ENCODE measurements at regions not wholly inside any gene's neighbourhood (a gene's known extent, or its start where the extent isn't known, plus 50 kb on each side); places are given as distances from the start of the nearest gene placed in this dataset.
A peak's percentile ranks its signal among the peaks of the same experiment; 100 is the strongest.

- FAIRE-seq (no peak), DNase-seq (ENCODE audit: low spot score) (no peak), ATAC-seq (no peak)
- no peak overlapping the region for H3K9ac ChIP-seq (ENCODE audit: insufficient read depth, low read depth, low read length)
- H4K20me1 ChIP-seq (ENCODE audit: insufficient read depth, low read length): peaks cover 14% of the 10 kb centered on the region; the same call in 1 of the 2 replicates
- in situ Hi-C loops (cut with HindIII; ENCODE audit: extremely low pct_ligation_motif_present, low pct_unique_long_range_greater_than_20kb) (no loop called here), intact Hi-C loops (cut with micrococcal nuclease; ENCODE audit: unreplicated experiment) (no loop called here)
- WGBS (ENCODE audit: low lambda C conversion rate): 37% methylated on average over 5 of the region's 5 CpGs
- no peaks in the 10 kb centered on the region for H3K79me2 ChIP-seq (ENCODE audit: insufficient read depth, low read length)
- no peak for TF ChIP-seq MED1 (CRISPR knock-in tag; IDR thresholded peaks at IDR 0.05)
- TF ChIP-seq ZNF343 (CRISPR knock-in tag; IDR thresholded peaks at IDR 0.05): no peak
- no peak for TF ChIP-seq ZNF878 (CRISPR knock-in tag; IDR thresholded peaks at IDR 0.05)
- no peak for TF ChIP-seq HNRNPLL (IDR thresholded peaks at IDR 0.05; ENCODE audit: low read depth, low read length, poor library complexity, severe bottlenecking)
- TF ChIP-seq E2F5 (CRISPR knock-in tag; conservative IDR thresholded peaks at IDR 0.05): no peak
- TF ChIP-seq CSRNP2 (CRISPR knock-in tag; conservative IDR thresholded peaks at IDR 0.05; ENCODE audit: low read depth): no peak
- 0 out of 2 replicates have a peak, but pooled peaks have one; percentile 3 for TF ChIP-seq ARID4A (CRISPR knock-in tag; IDR thresholded peaks at IDR 0.05; ENCODE audit: borderline replicate concordance)
- POLR2A ChIA-PET: no interaction called here
- H3K9me3 ChIP-seq (ENCODE audit: low read length): peaks cover 6% of the 10 kb centered on the region
- BruUV-seq (replicated peaks): no TSS peak
- no peak overlapping the region for H3K4me3 ChIP-seq (replicated peaks in 1 of 3; ENCODE audit: insufficient read depth in 1 of 3, low read depth in 2 of 3, low read length in 3 of 3)
- no peak overlapping the region for H2AFZ ChIP-seq (ENCODE audit: low read length)
- peaks cover 24% of the 10 kb centered on the region for H3K4me1 ChIP-seq (ENCODE audit: insufficient read depth, low read length)
- no peak overlapping the region for H3K27ac ChIP-seq (ENCODE audit: extremely low read length, insufficient read depth, low read length)
- no peak overlapping the region for H3K4me2 ChIP-seq (ENCODE audit: low read depth, low read length)
- CTCF ChIA-PET (ENCODE audit: low intra/inter-chr PET ratio, low total read pairs): no interaction called here
- no peaks in the 10 kb centered on the region for H3K36me3 ChIP-seq (replicated peaks in 1 of 2; ENCODE audit: control insufficient read depth in 1 of 2, insufficient read depth in 2 of 2, low read length in 2 of 2)
- H3K27me3 ChIP-seq (ENCODE audit: control insufficient read depth in 1 of 2, insufficient read depth in 2 of 2, low read length in 2 of 2): peaks cover 20 to 42% of the 10 kb centered on the region in 2 experiments
These were observed 74.6 kb upstream of the BHLHE23 start for GRCh38 chr20:63081351-63081750.

All from HepG2 (cell line).